Upper lobe of left lung (tissue), 6 donors: ENCODE measurements at regions not wholly inside any gene's neighbourhood (a gene's known extent, or its start where the extent isn't known, plus 50 kb on each side); places are given as distances from the start of the nearest gene placed in this dataset.
A peak's percentile ranks its signal among the peaks of the same experiment; 100 is the strongest.

Source experiments
- ATAC-seq, 2 donors: fragments of 200-7000 bp; cut with Tn5 transposase; one replicate each; pipeline ENCODE4 v1.9.1; 2022; ENCODE audit warnings: mild to moderate bottlenecking in 2 of 2, moderate library complexity in 2 of 2; ENCODE audit not compliant: low FRiP score in 2 of 2
- DNase-seq, 2 donors: peaks; one replicate each; pipeline ENCODE4 v3.0.0-alpha.2; 2019 to 2020
- H3K27ac ChIP-seq, 4 donors: fragments of 200-600 bp; sonication (generic); one replicate each; pipeline ENCODE4 v1.5.1; 2016 to 2019
- H3K27me3 ChIP-seq, 4 donors: fragments of 200-600 bp; sonication (generic); one replicate each; pipeline ENCODE4 v1.5.1; 2017 to 2019
- H3K36me3 ChIP-seq, 4 donors: fragments of 200-600 bp; sonication (generic); one replicate each; pipeline ENCODE4 v1.5.1; 2016 to 2019
- H3K4me1 ChIP-seq, 4 donors: fragments of 200-600 bp; sonication (generic); one replicate each; pipeline ENCODE4 v1.5.1; 2018 to 2019
- H3K4me3 ChIP-seq, 4 donors: fragments of 200-600 bp; sonication (generic); one replicate each; pipeline ENCODE4 v1.5.1; 2017 to 2019; ENCODE audit warnings: mild to moderate bottlenecking in 2 of 4, moderate library complexity in 1 of 4
- H3K9me3 ChIP-seq, 4 donors: fragments of 200-600 bp; sonication (generic); one replicate each; pipeline ENCODE4 v1.5.1; 2018 to 2019
- EP300 ChIP-seq, 4 donors: sonication (generic); formaldehyde crosslinking; IDR thresholded peaks; one replicate each; pipeline ENCODE4 v1.5.1; 2017; ENCODE audit warnings: antibody characterized with exemption in 4 of 4, control low read depth in 2 of 4
- POLR2A ChIP-seq, 4 donors: fragments of 450-650 bp; IDR thresholded peaks; one replicate each; pipeline ENCODE4 v1.5.1; 2016 to 2017; ENCODE audit warnings: antibody characterized with exemption in 4 of 4, mild to moderate bottlenecking in 2 of 4
- POLR2AphosphoS5 ChIP-seq, 2 donors: sonication (generic); formaldehyde crosslinking; IDR thresholded peaks; one replicate each; pipeline ENCODE4 v1.5.1; 2017; ENCODE audit warnings: antibody characterized with exemption in 2 of 2
- WGBS, 2 donors: methylation state at CpG; one replicate each; pipeline ENCODE4 v1.1.5; 2017 to 2018; 5-methylcytosine and 5-hydroxymethylcytosine counted together
- TF ChIP-seq, protein P1 (sequence below), 6 experiments: fragments of 450-650 bp in 4 of 6; fragments of 200-600 bp in 2 of 6; sonication (generic) in 2 of 6; IDR thresholded peaks; one replicate each; pipeline ENCODE4 v1.5.1; 2016 to 2019; ENCODE audit warnings: antibody characterized with exemption in 6 of 6
- donor health status: DM: no; HTN: no; CAD: no; lungs with moderate emphysema.
- donor health status: DM: no; HTN: yes; CAD: no; lungs with severe emphysema.

DNA sequence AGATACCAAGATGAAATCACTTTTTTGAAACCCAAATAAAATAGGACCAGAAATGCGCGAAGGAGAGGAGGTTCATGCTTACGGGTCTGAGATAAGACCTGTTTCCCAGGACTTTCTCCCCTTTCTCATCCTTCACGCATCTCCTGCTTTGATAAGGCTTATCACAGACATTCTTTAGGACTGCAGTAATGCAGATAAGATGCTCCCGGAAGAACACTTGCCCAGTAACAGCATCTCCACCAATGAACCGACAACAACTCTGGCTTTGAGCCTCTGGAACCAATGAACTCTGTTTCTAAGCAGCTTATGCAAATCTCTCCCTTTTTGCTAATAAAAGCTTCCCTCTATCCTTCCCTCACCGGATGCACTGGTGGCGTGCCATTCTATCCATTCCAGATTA, 783.4 kb upstream of the ARGLU1 start:
- TF ChIP-seq, protein P1, sequence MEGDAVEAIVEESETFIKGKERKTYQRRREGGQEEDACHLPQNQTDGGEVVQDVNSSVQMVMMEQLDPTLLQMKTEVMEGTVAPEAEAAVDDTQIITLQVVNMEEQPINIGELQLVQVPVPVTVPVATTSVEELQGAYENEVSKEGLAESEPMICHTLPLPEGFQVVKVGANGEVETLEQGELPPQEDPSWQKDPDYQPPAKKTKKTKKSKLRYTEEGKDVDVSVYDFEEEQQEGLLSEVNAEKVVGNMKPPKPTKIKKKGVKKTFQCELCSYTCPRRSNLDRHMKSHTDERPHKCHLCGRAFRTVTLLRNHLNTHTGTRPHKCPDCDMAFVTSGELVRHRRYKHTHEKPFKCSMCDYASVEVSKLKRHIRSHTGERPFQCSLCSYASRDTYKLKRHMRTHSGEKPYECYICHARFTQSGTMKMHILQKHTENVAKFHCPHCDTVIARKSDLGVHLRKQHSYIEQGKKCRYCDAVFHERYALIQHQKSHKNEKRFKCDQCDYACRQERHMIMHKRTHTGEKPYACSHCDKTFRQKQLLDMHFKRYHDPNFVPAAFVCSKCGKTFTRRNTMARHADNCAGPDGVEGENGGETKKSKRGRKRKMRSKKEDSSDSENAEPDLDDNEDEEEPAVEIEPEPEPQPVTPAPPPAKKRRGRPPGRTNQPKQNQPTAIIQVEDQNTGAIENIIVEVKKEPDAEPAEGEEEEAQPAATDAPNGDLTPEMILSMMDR (IDR thresholded peaks at IDR 0.05): no peak
- TF ChIP-seq POLR2AphosphoS5 (IDR thresholded peaks at IDR 0.05) (no peak), EP300 (IDR thresholded peaks at IDR 0.05) (no peak), POLR2A (IDR thresholded peaks at IDR 0.05) (no peak)
- no peak overlapping the region for H3K27ac ChIP-seq
- no peak overlapping the region for H3K4me3 ChIP-seq
- no peaks in the 10 kb centered on the region for H3K9me3 ChIP-seq
- ATAC-seq: peak in 1 of 2 donors; percentile 21
- 59 to 72% methylated on average over 8 of the region's 8 CpGs for WGBS, 2 donors
- no peaks in the 10 kb centered on the region for H3K27me3 ChIP-seq
- no peaks in the 10 kb centered on the region for H3K4me1 ChIP-seq
- no peak for DNase-seq
- H3K36me3 ChIP-seq: no peaks in the 10 kb centered on the region

DNA sequence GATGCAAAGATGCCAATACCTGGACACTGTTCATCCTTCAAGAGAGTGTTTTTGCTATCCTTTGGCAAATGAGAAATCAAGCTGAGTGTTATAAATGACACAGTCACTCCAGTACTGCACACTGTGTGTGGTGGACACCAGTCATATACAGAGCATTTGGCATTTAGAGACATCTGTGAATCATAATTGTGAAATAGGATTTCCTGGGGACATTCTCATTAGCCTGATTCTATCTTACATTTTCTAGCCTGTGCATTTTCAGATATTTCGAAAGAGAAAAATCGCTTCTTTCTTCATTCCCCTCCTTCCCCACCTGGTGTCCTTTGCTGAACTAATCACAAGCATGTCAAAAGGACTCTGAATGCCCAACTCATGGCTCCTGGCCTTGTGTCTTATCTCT, 781.0 kb upstream of the ARGLU1 start:
- Histone ChIP-seq H3K36me3 (no peaks in the 10 kb centered on the region), H3K4me3 (no peak overlapping the region), H3K27me3 (no peaks in the 10 kb centered on the region), H3K4me1 (no peaks in the 10 kb centered on the region), H3K9me3 (no peaks in the 10 kb centered on the region), H3K27ac (no peak overlapping the region)
- no peak for ATAC-seq
- no peak for TF ChIP-seq POLR2A (IDR thresholded peaks at IDR 0.05)
- DNase-seq: no peak
- WGBS, 2 donors: 76 to 82% methylated on average over 2 of the region's 2 CpGs

DNA sequence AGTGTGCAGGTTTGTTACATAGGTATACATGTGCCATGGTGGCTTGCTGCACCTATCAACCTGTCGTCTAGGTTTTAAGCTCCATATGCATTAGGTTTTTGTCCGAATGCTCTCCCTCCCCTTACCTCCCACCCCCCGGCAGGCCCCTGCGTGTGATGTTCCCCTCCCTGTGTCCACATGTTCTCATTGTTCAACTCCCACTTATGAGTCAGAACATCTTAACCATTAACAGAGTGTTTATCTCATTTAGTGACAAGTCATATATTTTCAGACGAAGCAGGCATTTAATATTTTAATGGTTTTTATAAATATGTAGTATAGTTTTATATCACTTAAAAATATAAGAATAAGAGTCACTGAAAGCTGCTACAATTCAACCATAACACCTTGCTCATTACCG, 780.5 kb upstream of the ARGLU1 start:
- ATAC-seq (no peak), DNase-seq (no peak)
- no peak overlapping the region for H3K27ac ChIP-seq
- H3K4me3 ChIP-seq: no peak overlapping the region
- WGBS, 2 donors: 75 to 78% methylated on average over 6 of the region's 6 CpGs
- no peaks in the 10 kb centered on the region for H3K27me3 ChIP-seq
- no peak for TF ChIP-seq POLR2A (IDR thresholded peaks at IDR 0.05)
- TF ChIP-seq POLR2AphosphoS5 (IDR thresholded peaks at IDR 0.05): no peak
- TF ChIP-seq, protein P1 (IDR thresholded peaks at IDR 0.05): no peak
- no peak for TF ChIP-seq EP300 (IDR thresholded peaks at IDR 0.05)
- no peaks in the 10 kb centered on the region for H3K9me3 ChIP-seq
- no peaks in the 10 kb centered on the region for H3K36me3 ChIP-seq
- H3K4me1 ChIP-seq: no peaks in the 10 kb centered on the region

DNA sequence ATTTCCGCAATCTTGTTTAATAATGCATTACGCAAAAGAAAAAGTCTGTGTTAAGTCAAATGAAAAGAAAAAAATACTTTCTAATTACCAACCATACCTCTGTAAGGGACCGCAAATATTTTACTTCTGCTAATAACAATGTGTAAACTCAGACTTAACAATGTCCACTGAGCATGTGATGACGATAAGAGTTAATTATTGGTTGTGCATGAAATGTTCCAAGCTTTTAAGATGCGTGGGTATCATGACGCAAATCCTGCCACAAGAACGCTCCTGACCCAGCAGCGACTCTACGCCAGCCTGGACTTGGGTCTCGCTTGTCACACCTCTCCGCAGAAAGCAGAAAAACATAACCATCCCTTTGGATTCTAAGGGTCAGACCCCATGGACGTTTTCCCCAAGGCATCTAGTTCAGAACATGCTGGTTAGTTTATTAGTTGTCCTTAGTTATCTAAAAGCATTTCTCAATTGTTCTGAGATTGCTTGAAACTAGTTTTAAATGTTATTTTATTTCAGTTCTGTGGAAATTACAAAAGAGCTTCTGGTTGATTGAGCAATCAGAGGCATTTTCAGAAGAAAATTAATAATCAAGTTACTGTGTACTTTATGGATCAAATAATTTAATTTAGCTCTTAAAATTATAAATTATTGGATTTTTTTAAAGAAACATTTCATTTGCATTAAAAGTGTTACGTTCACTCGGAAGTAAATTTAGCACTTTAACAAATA, 779.9 kb upstream of the ARGLU1 start:
- DNase-seq (no peak), ATAC-seq (no peak)
- Histone ChIP-seq H3K36me3 (no peaks in the 10 kb centered on the region), H3K27me3 (no peaks in the 10 kb centered on the region), H3K4me3 (no peak overlapping the region), H3K4me1 (no peaks in the 10 kb centered on the region), H3K9me3 (no peaks in the 10 kb centered on the region), H3K27ac (no peak overlapping the region)
- TF ChIP-seq, protein P1 (IDR thresholded peaks at IDR 0.05): no peak
- TF ChIP-seq EP300 (IDR thresholded peaks at IDR 0.05) (no peak), POLR2A (IDR thresholded peaks at IDR 0.05) (no peak), POLR2AphosphoS5 (IDR thresholded peaks at IDR 0.05) (no peak)
- 89 to 91% methylated on average over 14 of the region's 14 CpGs for WGBS, 2 donors

DNA sequence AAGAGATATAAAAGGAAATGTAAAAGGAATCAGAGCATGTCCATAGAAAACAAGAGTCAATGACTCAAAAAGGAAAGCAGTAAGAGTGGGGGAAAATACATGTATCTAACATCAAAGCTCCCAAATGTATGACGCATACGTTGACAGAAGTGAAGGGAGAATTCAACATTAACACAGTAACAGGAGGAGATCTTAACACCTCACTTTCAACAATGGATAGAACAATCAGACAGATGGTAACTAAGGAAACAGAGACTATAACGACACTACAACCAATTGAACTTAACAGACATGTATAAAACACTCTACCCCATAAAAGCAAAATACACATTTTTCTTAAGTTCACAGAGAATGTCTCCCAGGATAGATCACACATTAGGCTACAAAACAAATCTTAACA, 774.8 kb upstream of the ARGLU1 start:
- Histone ChIP-seq H3K36me3 (no peaks in the 10 kb centered on the region), H3K27me3 (no peaks in the 10 kb centered on the region), H3K9me3 (no peaks in the 10 kb centered on the region), H3K27ac (no peak overlapping the region), H3K4me3 (no peak overlapping the region), H3K4me1 (no peaks in the 10 kb centered on the region)
- ATAC-seq (no peak), DNase-seq (no peak)
- 85 to 86% methylated on average over 3 of the region's 3 CpGs for WGBS, 2 donors
- TF ChIP-seq POLR2A (IDR thresholded peaks at IDR 0.05) (no peak), EP300 (IDR thresholded peaks at IDR 0.05) (no peak)
- TF ChIP-seq, protein P1 (IDR thresholded peaks at IDR 0.05): no peak
